DND-41 (cell line): ENCODE measurements at regions not wholly inside any gene's neighbourhood (a gene's known extent, or its start where the extent isn't known, plus 50 kb on each side); places are given as distances from the start of the nearest gene placed in this dataset.

Experiments used
- CTCF ChIP-seq: IDR thresholded peaks from 2 replicates; pipeline ENCODE4 v1.5.1; 2012; ENCODE audit warnings: borderline replicate concordance, low read length, moderate library complexity, mild to moderate bottlenecking; ENCODE audit not compliant: poor library complexity, severe bottlenecking; ENCODE audit errors: extremely low read depth
- EZH2 ChIP-seq: IDR thresholded peaks from 3 replicates; pipeline ENCODE4 v1.6.1; 2012; ENCODE audit warnings: borderline replicate concordance, low read depth, mild to moderate bottlenecking, moderate library complexity, low read length, inconsistent platforms; ENCODE audit not compliant: severe bottlenecking

GRCh38 chr6:102774326-102774725, 1380.8 kb downstream of the GRIK2 start:
- TF ChIP-seq CTCF (no peak), EZH2 (no peak)
